OCI-LY1 (cell line): ENCODE measurements at regions not wholly inside any gene's neighbourhood (a gene's known extent, or its start where the extent isn't known, plus 50 kb on each side); places are given as distances from the start of the nearest gene placed in this dataset.

ENCODE experiments used
- CTCF ChIP-seq: fragments of 200-600 bp; sonication (generic), shearing (Covaris generic); IDR thresholded peaks from 2 replicates; pipeline ENCODE4 v1.5.1; 2017; ENCODE audit warnings: mild to moderate bottlenecking, antibody characterized with exemption, low read length, moderate library complexity, mixed read lengths
- EZH2 ChIP-seq: fragments of 200-600 bp; sonication (generic), shearing (Covaris generic); IDR thresholded peaks from 2 replicates; pipeline ENCODE4 v1.8.0; 2017; ENCODE audit warnings: borderline replicate concordance, mixed run types, mild to moderate bottlenecking, antibody characterized with exemption, low read length, moderate library complexity, mixed read lengths

- TF ChIP-seq CTCF = no peak
- no peak for TF ChIP-seq EZH2
Observed at GRCh38 chr11:112634995-112635737, 326.1 kb upstream of the NCAM1 start.
